ENCODE measurements at regions not wholly inside any gene's neighbourhood (a gene's known extent, or its start where the extent isn't known, plus 50 kb on each side); places are given as distances from the start of the nearest gene placed in this dataset.
"Not testable (repeated sequence)": the region's sequence is repeated elsewhere in the genome, so short reads cannot be mapped to it uniquely, and the experiment has no call there.

DNA sequence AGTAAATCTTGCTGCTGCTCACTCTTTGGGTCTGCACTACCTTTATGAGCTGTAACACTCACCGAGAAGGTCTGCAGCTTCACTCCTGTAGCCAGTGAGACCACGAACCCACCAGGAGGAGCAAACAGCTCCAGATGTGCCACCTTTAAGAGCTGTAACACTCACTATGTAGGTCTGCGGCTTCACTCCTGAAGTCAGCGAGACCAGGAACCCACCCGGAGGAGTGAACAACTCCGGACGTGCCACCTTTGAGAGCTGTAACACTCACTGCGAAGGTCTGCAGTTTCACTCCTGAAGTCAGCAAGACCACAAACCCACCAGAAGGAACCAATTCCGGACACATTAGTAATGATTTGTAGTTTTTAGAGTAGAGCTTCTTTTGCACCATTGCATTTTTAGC lies 481.9 kb downstream of the PCDH7 start:
- TF ChIP-seq, protein P1, sequence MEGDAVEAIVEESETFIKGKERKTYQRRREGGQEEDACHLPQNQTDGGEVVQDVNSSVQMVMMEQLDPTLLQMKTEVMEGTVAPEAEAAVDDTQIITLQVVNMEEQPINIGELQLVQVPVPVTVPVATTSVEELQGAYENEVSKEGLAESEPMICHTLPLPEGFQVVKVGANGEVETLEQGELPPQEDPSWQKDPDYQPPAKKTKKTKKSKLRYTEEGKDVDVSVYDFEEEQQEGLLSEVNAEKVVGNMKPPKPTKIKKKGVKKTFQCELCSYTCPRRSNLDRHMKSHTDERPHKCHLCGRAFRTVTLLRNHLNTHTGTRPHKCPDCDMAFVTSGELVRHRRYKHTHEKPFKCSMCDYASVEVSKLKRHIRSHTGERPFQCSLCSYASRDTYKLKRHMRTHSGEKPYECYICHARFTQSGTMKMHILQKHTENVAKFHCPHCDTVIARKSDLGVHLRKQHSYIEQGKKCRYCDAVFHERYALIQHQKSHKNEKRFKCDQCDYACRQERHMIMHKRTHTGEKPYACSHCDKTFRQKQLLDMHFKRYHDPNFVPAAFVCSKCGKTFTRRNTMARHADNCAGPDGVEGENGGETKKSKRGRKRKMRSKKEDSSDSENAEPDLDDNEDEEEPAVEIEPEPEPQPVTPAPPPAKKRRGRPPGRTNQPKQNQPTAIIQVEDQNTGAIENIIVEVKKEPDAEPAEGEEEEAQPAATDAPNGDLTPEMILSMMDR (conservative IDR thresholded peaks at IDR 0.05 in 1 of 2, IDR thresholded peaks at IDR 0.05 in 1 of 2; ENCODE audit: low read depth in 1 of 2, low read length in 2 of 2): not testable (repeated sequence)
- not testable (repeated sequence) for TF ChIP-seq EZH2 (IDR thresholded peaks at IDR 0.05; ENCODE audit: low read length, missing control alignments)

Data from fibroblast of lung (primary cell).